Medulla oblongata (tissue), 1 donor: ENCODE measurements at regions not wholly inside any gene's neighbourhood (a gene's known extent, or its start where the extent isn't known, plus 50 kb on each side); places are given as distances from the start of the nearest gene placed in this dataset.
"Not testable (repeated sequence)": the region's sequence is repeated elsewhere in the genome, so short reads cannot be mapped to it uniquely, and the experiment has no call there.

Experiments used
- DNase-seq: peaks from one replicate; pipeline ENCODE4 v3.0.0-alpha.2; 2015; ENCODE audit errors: extremely low spot score

DNA sequence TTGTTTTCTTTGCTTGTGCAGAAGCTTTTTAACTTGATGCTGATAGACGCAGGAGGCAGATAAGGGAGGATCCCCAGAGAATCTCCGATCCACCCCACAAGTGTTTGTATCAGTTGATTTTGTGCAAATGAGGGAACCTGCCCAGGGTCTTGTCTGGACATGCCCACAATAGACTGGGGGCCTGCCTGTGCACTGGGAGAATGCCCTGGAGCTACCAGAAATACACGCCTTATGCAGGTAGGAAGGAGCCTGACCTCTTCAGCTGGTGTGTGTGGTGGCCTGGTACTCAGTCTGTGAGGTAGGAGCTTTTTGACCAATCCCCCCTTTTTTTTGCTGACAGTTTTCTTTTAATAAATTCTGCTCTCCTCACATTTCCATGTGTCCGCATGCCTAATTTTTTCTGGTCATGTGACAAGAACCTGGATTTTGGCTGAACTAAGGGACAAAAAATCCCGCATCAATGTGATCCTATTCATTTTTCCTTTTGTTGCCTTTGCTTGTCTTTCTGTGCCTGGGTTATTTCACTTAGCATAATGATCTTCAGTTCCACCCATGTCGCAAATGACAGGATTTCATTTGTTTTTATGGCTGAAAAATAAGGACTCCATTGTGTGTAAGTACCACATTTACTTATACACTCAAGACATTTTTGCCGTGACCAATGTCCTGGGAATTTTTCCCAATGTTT, 430.6 kb upstream of the NRG3 start:
- DNase-seq = no peak

DNA sequence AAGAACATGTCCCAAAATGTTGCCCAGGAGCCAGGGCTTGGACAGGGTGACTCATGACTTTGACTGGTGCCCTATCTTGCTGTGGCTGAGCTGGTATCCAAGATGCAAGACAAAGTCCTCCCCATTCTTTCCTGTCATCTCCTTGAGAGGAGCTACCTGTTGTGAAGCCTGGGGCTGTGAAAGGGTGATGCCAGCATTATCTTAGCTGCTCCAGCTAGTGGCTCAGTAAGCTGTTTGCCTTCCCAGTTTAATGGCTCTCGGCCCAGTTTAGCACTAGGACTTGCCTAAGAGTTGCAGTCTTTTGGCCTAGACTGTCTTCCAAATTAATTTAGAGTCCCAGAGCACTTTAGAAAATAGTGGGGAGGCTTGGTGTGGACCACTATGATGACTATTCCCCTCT, 424.3 kb upstream of the NRG3 start:
- no peak for DNase-seq

DNA sequence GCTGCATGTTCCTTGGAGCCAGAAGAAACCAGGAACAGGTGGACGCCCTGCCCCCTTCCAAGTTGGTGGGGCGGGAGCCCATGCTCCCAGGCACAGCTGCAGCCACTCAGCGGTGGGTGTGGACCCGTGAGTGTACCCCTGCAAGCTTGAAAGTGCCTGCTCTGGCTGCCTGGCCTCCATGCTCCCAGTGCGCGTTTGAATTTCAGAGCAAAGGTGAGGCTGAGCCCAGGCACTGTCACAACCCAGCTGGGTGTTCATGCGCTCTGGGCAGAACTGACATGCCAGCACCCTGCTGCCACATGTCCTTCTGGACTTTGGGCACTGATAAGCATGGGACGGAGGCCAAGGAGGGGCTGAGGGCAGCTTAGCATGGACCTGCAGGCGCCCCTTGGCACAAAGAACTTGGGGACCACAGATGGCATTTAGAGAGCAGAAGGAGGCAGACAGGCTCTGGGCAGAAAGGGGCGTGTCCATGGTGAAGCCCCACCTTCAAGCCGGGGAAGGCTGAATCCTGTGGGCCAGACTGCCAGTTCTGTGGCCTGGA, 402.0 kb upstream of the NRG3 start:
- no peak for DNase-seq

DNA sequence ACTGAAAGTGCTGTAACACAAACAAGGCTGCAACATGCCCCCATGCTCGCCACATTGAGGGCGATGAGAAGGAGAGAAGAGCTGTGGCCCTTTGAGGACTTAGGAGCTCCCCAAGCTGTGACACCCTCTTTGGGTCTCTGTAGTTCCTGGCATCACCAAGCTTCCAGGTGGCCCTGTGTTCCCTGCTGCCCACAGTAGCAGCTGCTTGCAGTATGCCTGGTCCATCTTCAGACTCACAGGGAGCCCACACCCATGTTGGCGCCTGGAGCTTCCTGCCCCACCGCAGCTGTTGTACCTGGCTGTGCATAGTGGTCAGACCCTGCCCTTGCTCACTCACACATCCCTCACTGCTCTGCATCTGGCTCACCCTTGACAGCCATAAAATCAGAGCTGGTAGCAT, 401.2 kb upstream of the NRG3 start:
- no peak for DNase-seq

DNA sequence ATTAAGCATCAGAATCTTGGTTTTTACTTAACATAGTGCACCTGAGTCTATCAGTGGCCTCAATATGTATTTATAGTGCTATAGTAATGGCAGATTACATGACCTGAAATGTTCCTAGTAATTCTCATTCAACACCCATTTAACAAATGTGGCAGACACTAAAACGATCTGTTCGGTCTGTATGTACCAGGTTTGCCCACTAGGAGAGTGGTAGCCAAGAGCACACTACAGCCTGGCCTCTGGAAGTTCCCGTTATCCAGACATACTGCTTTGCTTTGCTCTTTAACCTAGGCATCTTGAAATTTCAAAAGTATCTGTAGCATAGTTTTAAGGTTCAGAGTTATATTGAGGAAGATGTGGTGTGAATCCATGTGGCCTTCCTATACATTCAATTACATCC, 395.7 kb upstream of the NRG3 start:
- DNase-seq = no peak

DNA sequence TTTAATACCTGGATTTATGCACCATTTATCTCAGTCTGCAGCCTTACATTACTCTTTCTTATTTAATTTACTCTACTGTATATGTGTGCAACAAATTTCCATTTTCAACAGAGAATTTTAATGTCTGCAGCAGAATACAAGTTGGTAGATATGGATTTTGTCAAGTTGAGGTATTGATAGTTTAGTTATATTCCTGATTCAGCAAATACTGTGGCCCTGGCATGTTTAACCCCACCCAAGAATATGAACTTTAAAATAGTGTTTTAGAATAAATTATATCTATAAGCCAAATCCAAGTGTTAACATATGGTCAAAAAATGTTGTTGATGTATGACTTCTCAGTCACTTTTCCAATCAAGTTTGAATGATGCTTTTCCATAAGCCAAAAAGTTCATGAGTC, 378.4 kb upstream of the NRG3 start:
- DNase-seq = no peak

DNA sequence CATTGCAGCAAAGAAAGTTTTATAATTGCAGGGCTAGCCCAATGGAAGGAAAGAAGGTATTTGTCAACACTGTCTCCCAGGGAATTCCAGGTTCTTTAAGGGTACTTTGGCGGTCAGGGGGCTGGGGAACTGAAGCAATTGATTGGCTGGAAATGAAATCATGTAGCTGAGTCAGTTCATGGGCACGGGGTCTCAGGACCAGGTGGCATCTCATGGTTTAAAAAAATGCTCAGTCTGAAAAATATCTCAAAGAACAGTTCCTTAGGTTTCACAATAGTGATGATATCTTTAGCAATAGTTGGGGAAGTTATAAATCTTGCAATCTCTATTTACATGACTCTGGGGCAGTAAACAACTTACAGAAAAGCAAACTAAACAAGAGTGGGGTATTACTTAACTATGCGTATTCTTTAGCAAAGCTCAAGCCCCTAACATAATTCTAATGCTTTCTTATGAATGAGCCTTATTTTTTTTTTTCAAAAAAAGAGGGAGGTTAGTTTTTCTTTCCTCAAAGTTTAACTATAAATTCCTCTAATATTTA, 376.9 kb upstream of the NRG3 start:
- DNase-seq = no peak

DNA sequence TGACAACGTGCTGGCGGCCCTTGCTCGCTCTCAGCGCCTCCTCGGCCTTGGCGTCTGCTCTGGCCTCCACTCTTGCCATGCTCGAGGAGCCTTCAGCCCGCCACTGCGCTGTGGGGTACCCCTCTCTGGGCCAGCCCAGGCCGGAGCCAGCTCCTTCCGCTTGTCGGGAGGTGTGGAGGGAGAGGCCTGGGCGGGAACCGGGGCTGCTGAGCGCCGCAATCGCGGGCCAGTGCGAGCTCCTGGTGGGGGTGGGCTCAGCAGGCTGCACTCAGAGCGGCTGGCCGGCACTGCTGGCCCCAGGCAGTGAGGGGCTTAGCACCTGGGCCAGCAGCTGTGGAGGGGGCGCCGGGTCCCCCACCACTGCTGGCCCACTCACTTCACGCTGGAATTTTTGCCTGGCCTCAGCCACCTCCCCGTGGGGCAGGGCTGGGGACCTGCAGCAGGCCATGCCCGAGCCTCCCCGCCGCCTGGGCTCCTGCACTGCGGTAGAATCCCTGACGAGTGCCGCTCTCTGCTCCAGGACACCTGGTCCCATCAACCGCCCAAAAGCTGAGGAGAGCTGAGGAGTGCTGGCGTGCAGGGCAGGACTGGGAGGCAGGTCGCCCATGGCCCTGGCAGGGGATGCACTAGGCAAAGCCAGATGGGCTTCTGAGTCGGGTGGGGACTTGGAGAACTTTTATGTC, 372.2 kb upstream of the NRG3 start:
- no peak for DNase-seq

DNA sequence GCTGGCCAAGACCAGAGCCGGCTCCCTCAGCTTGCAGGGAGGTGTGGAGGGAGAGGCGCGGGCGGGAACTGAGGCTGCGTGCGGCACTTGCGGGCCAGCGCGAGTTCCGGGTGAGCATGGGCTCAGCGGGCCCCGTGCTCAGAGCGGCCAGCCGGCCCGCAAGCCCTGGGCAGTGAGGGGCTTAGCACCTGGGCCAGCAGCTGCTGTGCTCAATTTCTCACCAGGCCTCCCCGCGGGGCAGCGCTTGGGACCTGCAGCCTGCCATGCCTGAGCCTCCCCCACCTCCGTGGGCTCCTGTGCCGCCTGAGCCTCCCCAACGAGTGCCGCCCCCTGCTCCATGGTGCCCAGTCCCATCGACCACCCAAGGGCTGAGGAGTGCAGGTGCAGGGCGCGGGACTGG, 369.2 kb upstream of the NRG3 start:
- not testable (repeated sequence) for DNase-seq

DNA sequence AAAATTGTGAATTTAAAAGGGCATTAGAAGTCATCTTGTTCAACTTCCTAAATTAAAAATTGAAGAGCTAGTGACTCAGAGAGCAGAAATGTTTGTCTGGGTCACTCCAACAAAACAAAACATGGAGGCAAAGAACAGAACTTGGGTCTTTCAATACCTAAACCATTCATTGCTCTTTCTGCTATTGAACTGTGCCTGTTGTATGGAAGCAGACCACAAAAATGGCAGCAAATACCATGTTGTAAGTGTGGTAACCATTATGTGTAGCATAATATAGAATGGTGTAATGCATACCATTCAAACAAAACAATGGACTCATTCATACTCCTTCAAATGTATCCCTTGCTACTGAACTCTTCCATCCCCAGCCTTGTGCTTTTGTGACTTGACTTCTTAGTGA, 360.2 kb upstream of the NRG3 start:
- DNase-seq = no peak

DNA sequence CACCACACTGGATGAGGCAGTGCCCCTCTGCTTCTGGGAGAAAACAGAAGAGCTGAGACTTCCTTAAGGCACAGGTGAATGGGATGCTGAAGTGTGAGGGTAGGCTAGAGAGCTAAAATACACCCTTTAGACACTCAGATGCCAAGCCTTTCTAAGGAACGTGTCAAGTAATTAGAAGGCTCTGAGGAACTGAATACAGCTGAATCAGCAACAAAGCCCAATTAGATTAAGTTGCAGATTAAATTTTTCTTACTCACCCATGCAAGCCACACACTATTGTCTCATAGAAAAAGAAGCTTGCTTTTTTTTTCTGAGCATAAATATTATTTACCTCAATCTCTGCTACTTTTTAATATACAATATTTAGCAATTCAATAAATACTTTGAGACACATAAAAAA, 354.3 kb upstream of the NRG3 start:
- DNase-seq = no peak

DNA sequence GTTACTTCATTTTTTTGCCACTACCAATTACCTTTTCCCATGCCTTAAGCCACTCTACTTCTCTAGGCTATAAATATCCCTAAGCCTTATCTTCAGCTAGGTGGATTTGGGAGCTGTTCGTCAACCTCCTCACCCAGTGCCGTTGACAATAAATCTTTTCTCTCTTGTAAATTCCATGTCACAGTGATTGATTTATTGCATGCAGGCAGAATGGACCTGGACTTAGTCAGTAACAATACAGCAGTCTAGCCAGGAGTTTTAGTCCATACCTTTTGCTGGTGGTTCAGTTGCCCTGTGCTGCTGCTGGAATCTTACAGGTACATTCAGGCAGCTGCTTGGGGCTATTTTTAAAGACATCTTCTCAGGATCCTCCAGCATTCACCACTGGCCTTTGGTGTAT, 350.5 kb upstream of the NRG3 start:
- DNase-seq = no peak

DNA sequence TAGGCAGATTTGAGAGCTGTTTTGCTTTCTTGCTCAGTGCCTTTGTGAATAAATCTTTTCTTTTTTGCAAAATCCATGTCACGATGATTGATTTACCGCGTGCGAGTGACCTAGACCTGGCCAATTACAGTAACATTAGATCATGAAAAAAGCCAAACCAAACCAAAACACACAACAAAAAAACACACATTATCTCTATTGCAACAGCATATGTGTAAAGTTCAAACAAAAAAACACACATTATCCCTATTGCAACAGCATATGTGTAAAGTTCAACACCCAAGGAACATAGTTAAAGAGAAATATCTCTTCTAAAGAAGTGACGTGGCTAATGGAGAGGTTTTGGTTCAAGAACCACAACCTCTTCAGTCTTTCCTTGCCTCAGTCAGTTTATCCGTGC, 342.6 kb upstream of the NRG3 start:
- no peak for DNase-seq

DNA sequence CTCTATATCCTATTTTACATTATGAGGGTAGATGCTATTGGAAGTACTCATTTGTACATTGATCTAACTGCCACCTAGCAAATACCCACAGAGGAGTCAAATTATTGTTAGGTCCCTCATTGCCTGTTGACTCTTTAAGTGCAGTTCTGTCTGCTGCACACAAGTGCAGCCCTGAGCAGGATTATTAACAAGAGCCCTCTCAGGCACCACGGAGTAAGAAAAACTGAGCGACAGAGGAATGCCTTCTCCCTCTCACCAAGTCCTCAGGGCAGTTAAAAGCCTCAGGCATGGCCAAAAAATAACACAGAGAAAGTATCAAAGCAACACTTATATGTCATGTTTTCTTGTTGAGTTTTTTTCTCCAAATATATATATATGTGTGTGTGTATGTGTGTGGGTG, 340.0 kb upstream of the NRG3 start:
- no peak for DNase-seq

DNA sequence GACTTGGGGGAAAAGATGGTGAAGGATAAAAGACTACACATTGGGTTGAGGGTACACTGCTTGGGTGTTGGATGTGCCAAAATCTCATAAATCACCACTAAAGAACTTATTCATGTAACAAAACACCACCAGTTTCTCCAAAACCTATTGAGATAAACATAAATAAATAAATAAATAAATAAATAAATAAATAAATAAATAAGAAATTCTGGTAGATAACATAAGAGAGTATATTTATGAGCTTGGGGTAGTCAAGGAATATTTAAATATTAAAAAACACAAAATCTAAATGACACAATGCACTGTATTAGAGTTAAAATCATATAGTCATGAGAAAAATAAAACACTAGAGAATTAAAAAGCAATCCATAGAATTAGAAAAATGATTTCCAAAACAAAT, 333.5 kb upstream of the NRG3 start:
- DNase-seq = no peak

DNA sequence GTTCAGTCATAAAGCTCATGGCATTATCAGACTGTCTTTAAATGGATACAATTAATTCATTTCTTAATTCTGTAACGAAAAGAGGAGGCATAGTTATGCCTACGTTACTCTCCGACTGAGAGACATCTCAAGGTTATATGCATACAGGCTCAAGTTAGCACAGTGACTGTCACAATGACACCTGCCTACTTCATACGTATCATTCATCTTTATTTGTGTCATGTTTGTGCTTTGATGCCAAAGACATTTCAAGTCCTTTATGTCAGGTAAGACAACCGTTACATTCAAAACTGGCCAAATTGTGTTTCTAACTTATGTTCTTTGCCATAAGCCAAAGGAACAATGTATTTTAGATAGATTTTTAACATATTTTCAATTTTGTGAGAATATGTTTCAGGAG, 328.8 kb upstream of the NRG3 start:
- no peak for DNase-seq

DNA sequence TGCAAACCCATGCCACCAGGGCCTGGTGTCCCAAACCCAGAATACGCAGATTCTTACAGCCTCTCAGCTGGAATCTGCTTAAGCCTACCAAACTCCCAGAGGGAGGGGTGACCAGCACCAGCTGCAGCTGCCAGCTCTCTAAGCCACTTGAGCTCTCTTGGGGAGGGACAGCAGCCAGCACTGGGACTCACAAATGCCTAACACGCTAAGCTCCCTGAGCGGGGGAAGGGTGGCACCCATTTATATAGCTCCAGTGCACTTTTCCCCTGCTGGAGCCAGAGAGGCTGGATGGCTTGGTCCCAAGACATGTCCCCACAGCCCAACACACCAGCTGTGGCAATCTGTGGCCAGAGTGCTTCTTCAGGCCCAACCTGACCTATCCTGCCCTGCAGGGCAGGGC, 326.8 kb upstream of the NRG3 start:
- DNase-seq = no peak

DNA sequence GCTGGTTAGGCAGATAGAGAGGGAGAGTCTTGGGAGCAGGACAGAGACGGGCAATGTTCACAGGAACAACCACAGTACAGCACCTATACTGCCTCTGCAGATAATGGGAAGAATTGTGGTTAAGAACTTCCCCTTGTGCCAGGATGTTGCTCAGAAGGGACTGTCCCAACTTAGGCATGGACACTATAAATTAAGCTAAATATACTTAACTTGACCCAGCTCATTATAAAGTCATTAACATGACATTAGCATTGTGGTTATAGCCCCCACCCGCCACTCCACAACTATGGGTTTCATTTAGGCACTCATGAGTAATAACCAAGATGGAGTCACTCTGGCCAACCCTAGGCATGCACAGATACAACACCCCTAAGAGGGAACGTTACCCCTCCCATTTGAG, 310.9 kb upstream of the NRG3 start:
- no peak for DNase-seq

DNA sequence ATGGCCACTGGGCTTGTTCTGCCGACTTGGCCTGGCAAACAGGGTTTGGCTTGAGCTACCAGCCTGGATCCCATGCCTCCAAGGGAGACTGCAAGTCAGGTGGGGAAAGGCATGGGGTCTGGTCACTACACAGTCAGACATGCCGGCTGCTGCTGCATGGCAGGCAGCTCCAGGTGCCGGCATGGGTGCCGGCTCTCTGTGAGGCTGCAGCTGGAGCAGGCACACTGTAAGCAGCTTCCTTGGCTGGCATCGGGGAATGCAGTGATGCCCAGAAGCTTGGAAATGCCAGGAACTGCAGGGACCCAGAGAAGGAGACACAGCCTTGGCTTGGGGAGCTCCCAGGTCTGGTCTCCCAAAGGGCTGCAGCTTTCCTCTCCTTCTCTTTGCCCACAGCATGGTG, 305.5 kb upstream of the NRG3 start:
- DNase-seq = no peak

DNA sequence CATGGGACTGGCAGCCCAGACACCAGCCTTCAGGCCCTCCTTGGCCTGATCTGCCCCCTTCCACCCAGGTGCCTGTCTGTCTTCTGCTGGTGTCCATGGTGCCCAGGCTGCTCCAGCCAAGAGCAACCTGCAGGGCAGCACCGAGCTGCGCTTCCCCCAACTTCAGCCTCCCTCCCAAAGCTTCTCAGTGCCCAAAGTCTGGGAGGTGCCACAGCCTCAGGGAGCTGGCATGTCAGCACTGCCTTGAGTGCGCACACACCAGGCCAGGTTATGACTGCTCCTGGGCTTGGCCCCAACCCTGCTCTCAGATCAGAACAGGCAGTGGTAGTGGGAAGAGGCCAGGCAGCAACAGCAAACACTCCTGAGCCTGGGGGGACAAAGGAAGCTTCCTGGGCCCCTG, 304.6 kb upstream of the NRG3 start:
- DNase-seq = no peak

DNA sequence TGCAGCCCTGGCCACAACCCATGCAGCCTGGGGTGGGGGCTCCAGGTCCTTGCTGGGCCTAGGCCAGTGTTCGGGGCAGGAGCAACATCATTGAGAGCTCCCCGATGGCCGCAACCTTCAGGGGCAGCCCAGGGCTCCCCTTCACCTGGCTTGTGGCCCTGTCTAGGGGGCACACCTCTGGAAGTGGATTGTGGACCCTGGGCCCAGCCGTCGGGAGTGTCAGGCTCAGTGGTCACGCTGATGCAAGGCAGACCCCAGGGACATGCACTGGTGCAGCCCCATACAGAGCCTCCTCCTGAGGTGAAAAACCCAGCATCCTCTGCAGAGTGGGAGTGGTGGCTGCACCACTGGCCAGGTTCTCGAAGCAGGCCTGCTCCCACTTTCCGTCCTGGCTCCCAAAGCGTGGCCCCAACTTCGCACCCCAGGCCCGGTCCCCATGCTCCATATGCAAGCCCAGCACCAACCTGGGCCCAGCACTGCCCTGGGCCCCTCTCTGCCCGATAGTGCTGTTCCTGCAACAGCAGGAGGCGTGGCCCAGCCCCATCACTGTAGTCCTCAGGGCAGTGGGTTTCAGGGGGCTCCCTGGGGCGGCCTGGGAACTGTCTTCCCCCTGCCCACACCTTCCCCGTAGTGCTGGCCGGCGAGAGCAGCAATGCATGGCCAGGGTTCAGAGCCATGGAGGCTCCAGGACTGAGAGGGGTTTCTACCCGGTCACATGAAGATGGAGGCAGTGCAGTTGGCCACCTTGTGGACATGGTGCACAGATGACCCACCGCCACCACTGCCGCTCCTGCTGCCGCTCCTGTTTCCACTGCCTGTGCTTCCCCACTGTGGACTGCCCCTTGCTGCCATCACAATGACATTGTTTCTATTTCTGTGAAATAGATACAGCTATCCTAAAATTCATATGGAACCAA, 303.9 kb upstream of the NRG3 start:
- DNase-seq = no peak

DNA sequence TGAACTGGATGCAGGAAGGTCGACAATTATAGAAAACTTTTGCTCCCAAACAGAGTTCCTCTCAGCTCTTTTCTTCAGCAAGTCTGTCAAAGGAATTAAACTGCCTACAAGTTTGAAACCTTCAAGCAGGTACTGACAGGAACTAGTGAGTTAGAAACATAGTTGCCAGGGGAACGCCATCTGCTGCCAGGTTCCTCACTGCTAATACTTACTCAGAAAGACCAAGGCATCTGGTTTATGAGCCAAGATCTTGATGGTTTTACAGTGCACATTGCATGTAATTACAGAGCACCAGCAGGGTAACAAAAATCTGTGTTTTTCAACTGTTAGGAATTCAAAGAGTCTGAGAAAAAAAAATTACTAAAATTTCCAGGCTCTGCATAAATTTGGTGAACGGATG, 300.0 kb upstream of the NRG3 start:
- no peak for DNase-seq
